Body of pancreas (tissue), 4 donors: ENCODE measurements at regions not wholly inside any gene's neighbourhood (a gene's known extent, or its start where the extent isn't known, plus 50 kb on each side); places are given as distances from the start of the nearest gene placed in this dataset.

ENCODE experiments used
- ATAC-seq: fragments of 150-250 bp; one replicate; pipeline ENCODE4 v1.9.1; 2016
- DNase-seq, 4 donors: peaks; one replicate each; pipeline ENCODE4 v3.0.0-alpha.2; 2019
- H3K27ac ChIP-seq, 4 donors: fragments of 200-600 bp; sonication (generic); 1 replicate in 3 of 4; 2 replicates in 1 of 4; pipeline versions ENCODE4 v1.5.1 to v1.6.1; 2016 to 2019; ENCODE audit warnings: mild to moderate bottlenecking in 1 of 4, mixed read lengths in 1 of 4, moderate library complexity in 1 of 4
- H3K27me3 ChIP-seq, 2 donors: fragments of 200-600 bp; sonication (generic); one replicate each; pipeline ENCODE4 v1.6.0; 2016; ENCODE audit warnings: mild to moderate bottlenecking in 1 of 2
- H3K36me3 ChIP-seq, 2 donors: fragments of 200-600 bp; sonication (generic); replicated peaks in 1 of 2; 2 replicates each; pipeline ENCODE4 v1.5.1; 2016; ENCODE audit warnings: low read depth in 2 of 2; ENCODE audit not compliant: insufficient read depth in 1 of 2
- H3K4me1 ChIP-seq: fragments of 200-600 bp; sonication (generic); one replicate; pipeline ENCODE4 v1.6.0; 2016
- H3K4me3 ChIP-seq, 2 donors: fragments of 200-600 bp; sonication (generic); 1 replicate in 1 of 2; 2 replicates in 1 of 2; pipeline ENCODE4 v1.5.1; 2016 to 2019
- H3K9me3 ChIP-seq, 3 donors: fragments of 200-600 bp; sonication (generic); 1 replicate in 2 of 3; 2 replicates in 1 of 3; pipeline ENCODE4 v1.5.1; 2016
- POLR2A ChIP-seq, 3 donors: fragments of 450-650 bp; IDR thresholded peaks; one replicate each; pipeline ENCODE4 v1.6.1; 2016; ENCODE audit warnings: antibody characterized with exemption in 3 of 3, mild to moderate bottlenecking in 2 of 3
- WGBS, 2 donors: methylation state at CpG; one replicate each; pipeline ENCODE4 v1.1.5; 2017; 5-methylcytosine and 5-hydroxymethylcytosine counted together
- intact Hi-C: fragments of 100-400 bp; cut with DNase I; formaldehyde crosslinking; loops from one replicate; pipeline ENCODE4 v1.15.1; 2023
- TF ChIP-seq, protein P1 (sequence below), 7 experiments: fragments of 450-650 bp in 4 of 7; fragments of 200-600 bp in 3 of 7; sonication (generic) in 3 of 7; IDR thresholded peaks; one replicate each; pipeline ENCODE4 v1.5.1; 2016 to 2019; ENCODE audit warnings: antibody characterized with exemption in 7 of 7

DNA sequence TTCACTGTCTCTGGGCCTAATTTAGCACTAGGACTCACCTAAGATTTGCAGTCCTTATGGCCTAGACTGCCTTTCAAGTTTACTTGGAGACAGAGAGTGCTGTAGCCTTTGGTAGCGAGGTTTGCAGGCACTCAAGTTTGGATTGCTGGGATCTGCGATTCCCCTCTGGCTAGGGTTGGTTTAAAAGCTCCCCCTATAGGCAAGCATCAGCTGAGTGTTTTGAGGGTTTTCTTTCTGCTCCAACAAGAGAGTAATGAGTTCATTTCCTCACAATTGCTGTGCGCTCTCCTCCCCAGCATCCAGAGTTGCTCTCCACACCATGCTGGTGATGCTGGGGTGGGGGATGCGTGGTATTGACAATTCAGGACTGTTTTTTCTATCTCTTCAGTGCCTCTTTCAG is 206.9 kb downstream of the GLUD2 start:
- Histone ChIP-seq H3K27me3 (no peaks in the 10 kb centered on the region), H3K4me3 (no peak overlapping the region), H3K36me3 (no peaks in the 10 kb centered on the region), H3K4me1 (no peaks in the 10 kb centered on the region), H3K27ac (no peak overlapping the region), H3K9me3 (no peaks in the 10 kb centered on the region)
- intact Hi-C loops, result no loop called here
- no peak for DNase-seq
- ATAC-seq, result no peak
- TF ChIP-seq, protein P1, sequence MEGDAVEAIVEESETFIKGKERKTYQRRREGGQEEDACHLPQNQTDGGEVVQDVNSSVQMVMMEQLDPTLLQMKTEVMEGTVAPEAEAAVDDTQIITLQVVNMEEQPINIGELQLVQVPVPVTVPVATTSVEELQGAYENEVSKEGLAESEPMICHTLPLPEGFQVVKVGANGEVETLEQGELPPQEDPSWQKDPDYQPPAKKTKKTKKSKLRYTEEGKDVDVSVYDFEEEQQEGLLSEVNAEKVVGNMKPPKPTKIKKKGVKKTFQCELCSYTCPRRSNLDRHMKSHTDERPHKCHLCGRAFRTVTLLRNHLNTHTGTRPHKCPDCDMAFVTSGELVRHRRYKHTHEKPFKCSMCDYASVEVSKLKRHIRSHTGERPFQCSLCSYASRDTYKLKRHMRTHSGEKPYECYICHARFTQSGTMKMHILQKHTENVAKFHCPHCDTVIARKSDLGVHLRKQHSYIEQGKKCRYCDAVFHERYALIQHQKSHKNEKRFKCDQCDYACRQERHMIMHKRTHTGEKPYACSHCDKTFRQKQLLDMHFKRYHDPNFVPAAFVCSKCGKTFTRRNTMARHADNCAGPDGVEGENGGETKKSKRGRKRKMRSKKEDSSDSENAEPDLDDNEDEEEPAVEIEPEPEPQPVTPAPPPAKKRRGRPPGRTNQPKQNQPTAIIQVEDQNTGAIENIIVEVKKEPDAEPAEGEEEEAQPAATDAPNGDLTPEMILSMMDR (IDR thresholded peaks at IDR 0.05), result no peak
- TF ChIP-seq POLR2A (IDR thresholded peaks at IDR 0.05), result no peak
- WGBS, 2 donors, result 43 to 75% methylated on average over 2 to 4 of the region's 4 CpGs

GRCh38 chrX:121256647-121257046 is 209.2 kb downstream of the GLUD2 start:
- DNase-seq (no peak), ATAC-seq (no peak)
- H3K4me3 ChIP-seq, result no peak overlapping the region
- TF ChIP-seq, protein P1 (IDR thresholded peaks at IDR 0.05), result no peak
- no peak for TF ChIP-seq POLR2A (IDR thresholded peaks at IDR 0.05)
- no peak overlapping the region for H3K27ac ChIP-seq
- H3K9me3 ChIP-seq, result no peaks in the 10 kb centered on the region
- 31 to 37% methylated on average over 2 of the region's 2 CpGs for WGBS, 2 donors
- H3K36me3 ChIP-seq, result no peaks in the 10 kb centered on the region
- no peaks in the 10 kb centered on the region for H3K27me3 ChIP-seq
- intact Hi-C loops, result no loop called here
- no peaks in the 10 kb centered on the region for H3K4me1 ChIP-seq

DNA sequence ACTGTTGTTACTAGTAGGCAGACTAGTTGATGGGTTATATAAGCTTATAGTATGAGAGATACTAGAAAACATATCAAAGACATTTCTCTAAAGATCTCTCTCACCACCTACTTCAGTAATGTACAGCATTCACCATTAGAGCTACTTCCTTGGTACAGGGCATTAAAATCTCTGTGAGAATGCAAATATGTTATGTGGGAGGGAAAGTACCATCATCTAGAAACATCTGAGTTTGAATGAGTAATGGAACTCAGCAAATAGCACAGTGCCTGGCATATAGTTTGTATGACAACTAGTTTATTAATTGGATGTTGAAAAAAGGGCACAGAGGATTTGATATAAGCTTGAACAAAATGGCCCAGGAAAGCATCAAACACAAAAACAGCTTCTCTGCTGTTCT is 211.1 kb downstream of the GLUD2 start:
- ATAC-seq, result no peak
- Histone ChIP-seq H3K4me3 (no peak overlapping the region), H3K4me1 (no peaks in the 10 kb centered on the region), H3K27me3 (no peaks in the 10 kb centered on the region), H3K27ac (no peak overlapping the region), H3K36me3 (no peaks in the 10 kb centered on the region), H3K9me3 (no peaks in the 10 kb centered on the region)
- no peak for TF ChIP-seq POLR2A (IDR thresholded peaks at IDR 0.05)
- TF ChIP-seq, protein P1 (IDR thresholded peaks at IDR 0.05), result no peak
- no peak for DNase-seq
- intact Hi-C loops, result no loop called here

GRCh38 chrX:121259170-121259569 is 211.8 kb downstream of the GLUD2 start:
- H3K27ac ChIP-seq, result no peak overlapping the region
- DNase-seq (no peak), ATAC-seq (no peak)
- H3K9me3 ChIP-seq, result no peaks in the 10 kb centered on the region
- no peaks in the 10 kb centered on the region for H3K4me1 ChIP-seq
- no peak overlapping the region for H3K4me3 ChIP-seq
- no peak for TF ChIP-seq POLR2A (IDR thresholded peaks at IDR 0.05)
- TF ChIP-seq, protein P1 (IDR thresholded peaks at IDR 0.05), result no peak
- 63 to 81% methylated on average over 2 of the region's 2 CpGs for WGBS, 2 donors
- no peaks in the 10 kb centered on the region for H3K36me3 ChIP-seq
- no peaks in the 10 kb centered on the region for H3K27me3 ChIP-seq
- intact Hi-C loops, result no loop called here

GRCh38 chrX:121260596-121261240 is 213.3 kb downstream of the GLUD2 start:
- intact Hi-C loops, result no loop called here
- 47 to 67% methylated on average over 1 to 2 of the region's 2 CpGs for WGBS, 2 donors
- TF ChIP-seq, protein P1 (IDR thresholded peaks at IDR 0.05), result no peak
- no peak for TF ChIP-seq POLR2A (IDR thresholded peaks at IDR 0.05)
- no peak for ATAC-seq
- Histone ChIP-seq H3K27ac (no peak overlapping the region), H3K27me3 (no peaks in the 10 kb centered on the region), H3K36me3 (no peaks in the 10 kb centered on the region), H3K4me1 (no peaks in the 10 kb centered on the region), H3K4me3 (no peak overlapping the region), H3K9me3 (no peaks in the 10 kb centered on the region)
- no peak for DNase-seq
